GM18951 (cell line): ENCODE measurements at regions not wholly inside any gene's neighbourhood (a gene's known extent, or its start where the extent isn't known, plus 50 kb on each side); places are given as distances from the start of the nearest gene placed in this dataset.
"Not testable (repeated sequence)": the region's sequence is repeated elsewhere in the genome, so short reads cannot be mapped to it uniquely, and the experiment has no call there.

ENCODE experiments used
- POLR2A ChIP-seq: IDR thresholded peaks from 4 replicates; pipeline ENCODE4 v1.6.1; 2011; ENCODE audit warnings: mild to moderate bottlenecking; ENCODE audit not compliant: insufficient read length, insufficient read depth; ENCODE audit errors: extremely low read depth
- in situ Hi-C: fragments of 300-500 bp; cut with MboI; formaldehyde crosslinking; loops from one replicate; pipeline ENCODE4 v1.12.0; 2022; ENCODE audit warnings: low sequenced_read_pairs, mixed read lengths, inconsistent platforms; ENCODE audit not compliant: unreplicated experiment

DNA sequence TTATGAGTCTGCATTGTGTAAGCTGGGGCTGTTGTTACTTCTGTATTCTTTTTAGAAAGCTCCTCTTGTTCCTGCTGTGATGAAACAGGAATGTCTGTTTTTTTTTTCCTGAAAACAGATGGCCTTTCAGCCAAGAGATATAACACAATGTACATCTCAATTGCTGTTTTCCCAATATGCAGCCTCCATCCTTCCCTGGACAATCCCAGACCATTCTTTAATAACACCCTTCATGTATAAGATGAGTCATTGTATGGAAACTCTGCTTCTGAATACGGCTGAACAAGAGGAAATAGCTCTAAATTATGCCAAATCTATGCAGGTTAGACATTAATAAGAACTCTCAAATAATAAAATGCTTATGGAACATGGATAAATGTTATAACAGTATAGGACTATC is 60.2 kb upstream of the LRRC4C start:
- no peak for TF ChIP-seq POLR2A
- in situ Hi-C loops, result no loop called here

DNA sequence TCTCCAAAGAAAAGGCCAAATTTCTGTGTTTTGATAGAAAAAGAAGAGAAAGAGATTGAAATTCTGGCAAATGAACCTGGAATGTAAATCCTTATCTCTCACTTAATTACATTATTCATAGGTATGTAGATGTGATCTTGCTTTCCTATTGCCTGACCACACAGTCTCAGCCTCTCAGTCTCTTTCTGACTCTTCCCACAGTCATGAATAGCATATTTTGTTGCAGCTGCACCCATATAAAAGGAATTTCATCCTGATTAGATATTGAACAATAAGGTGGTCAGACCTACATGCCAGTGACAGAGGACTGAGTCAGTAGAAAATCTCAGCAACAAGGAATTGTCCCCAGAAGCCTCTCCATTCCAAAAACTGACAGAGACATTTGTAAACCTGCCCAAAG is 62.9 kb upstream of the LRRC4C start:
- in situ Hi-C loops, result no loop called here
- TF ChIP-seq POLR2A, result no peak

- no peak for TF ChIP-seq POLR2A
- in situ Hi-C loops, result no loop called here
These were observed 63.6 kb upstream of the LRRC4C start for GRCh38 chr11:41522899-41523672.

- in situ Hi-C loops, result no loop called here
- no peak for TF ChIP-seq POLR2A
These were observed 68.1 kb upstream of the LRRC4C start for GRCh38 chr11:41527530-41527929.

DNA sequence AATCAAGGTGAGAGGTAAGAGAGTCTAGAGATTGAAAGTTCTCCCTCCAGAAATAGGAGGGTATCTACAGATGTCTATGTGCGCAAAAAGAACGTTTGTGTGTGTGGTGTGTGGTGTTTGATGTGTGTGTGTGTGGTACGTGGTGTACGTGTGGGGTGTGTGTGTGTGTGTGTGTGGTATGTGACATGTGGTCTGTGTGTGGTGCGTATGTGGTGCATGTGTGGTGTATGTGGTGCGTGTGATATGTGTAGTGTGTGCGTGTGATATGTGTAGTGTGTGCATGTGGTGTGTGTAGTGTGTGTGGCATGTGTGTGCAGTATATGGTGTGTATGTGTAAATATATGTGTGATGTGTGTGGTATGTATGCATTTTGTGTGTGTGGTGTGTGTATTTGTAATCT is 73.0 kb upstream of the LRRC4C start:
- in situ Hi-C loops, result no loop called here
- TF ChIP-seq POLR2A, result no peak

DNA sequence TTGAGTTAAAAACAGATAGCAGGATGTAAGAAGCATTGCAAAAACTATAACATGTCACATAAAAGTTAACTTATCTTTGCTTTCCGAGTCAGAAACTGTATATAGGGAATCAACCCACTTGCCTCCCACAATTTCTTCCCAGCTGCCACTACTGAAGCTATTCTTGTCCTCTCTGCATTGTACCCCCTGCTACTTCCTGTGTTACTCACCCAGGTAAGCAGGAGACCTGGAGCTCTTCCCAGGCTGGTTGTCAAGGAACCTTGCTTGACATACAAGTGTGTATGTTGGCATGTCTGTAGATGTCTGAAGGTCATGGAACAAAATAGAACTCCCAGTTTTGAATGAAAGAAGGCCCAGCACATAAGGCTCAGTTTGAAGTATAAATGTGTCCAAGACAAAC is 74.3 kb upstream of the LRRC4C start:
- TF ChIP-seq POLR2A, result no peak
- in situ Hi-C loops, result no loop called here

DNA sequence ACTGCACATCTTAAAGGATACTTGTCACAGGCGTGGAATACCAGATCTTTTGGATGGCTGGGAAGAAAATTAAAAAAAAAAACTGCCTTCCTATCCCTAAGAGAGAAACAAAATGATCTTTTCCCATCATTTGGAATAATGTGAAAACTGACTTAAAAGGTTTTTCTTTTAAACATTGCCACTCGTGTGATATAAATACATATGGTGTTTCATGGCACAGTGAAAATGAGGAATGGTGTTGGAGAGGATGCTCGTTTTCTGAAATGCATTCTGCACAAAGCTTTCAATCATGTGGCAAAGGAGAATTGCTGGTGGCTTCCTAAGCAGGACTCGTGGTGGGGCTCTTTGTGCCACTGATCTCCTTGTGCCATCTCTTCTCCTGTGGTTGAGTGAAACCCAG is 74.9 kb upstream of the LRRC4C start:
- in situ Hi-C loops, result no loop called here
- no peak for TF ChIP-seq POLR2A

GRCh38 chr11:41534861-41535260 is 75.4 kb upstream of the LRRC4C start:
- in situ Hi-C loops, result no loop called here

GRCh38 chr11:41536021-41536568 is 76.6 kb upstream of the LRRC4C start:
- TF ChIP-seq POLR2A, result no peak
- in situ Hi-C loops, result no loop called here

More at GRCh38 chr11:41534861-41535260, 75.4 kb upstream of the LRRC4C start:
- no peak for TF ChIP-seq POLR2A

DNA sequence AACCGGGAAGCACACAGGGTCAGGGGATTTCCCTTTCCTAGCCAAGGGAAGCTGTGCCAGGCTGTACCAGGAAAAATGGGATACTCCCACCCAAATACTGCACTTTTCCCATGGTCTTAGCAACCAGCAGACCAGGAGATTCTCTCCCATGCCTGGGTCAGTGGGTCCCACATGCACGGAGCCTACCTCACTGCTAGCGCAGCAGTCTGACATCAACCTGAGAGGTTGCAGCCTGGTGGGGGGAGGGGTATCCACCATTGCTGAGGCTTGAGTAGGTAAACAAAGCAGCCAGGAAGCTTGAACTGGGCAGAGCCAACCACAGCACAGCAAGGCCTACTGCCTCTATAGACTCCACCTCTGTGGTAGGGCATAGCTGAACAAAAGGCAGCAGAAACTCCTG is 85.5 kb upstream of the LRRC4C start:
- in situ Hi-C loops, result not testable (repeated sequence)

DNA sequence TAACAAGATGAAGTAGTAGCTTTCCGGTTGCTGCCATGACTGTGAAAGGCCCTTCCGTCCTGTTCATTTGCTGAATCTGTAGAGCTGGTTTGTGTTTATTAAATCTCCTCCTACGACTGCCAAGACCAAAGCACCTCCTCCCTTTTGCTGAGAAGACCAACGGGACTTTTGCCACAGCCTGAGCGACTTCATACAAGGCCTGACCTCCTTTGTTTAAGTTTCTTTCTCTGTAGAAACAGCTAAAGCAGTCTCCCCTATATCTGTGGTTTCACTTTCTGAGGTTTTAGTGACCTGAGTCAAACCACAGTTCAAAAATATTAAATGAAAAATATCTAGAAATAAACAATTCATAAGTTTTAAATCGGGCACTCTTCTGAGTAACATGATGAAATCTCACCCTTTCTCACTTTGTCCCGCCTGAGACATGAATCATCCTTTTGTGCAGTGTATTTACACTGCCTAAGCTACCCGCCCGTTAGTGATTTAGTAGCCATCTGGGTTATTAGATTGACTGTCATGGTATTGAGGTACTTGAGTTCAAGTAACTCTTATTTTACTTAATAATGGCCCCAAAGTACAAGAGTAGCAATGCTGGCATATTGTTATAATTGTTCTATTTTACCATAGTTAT is 119.1 kb upstream of the LRRC4C start:
- in situ Hi-C loops, result no loop called here

DNA sequence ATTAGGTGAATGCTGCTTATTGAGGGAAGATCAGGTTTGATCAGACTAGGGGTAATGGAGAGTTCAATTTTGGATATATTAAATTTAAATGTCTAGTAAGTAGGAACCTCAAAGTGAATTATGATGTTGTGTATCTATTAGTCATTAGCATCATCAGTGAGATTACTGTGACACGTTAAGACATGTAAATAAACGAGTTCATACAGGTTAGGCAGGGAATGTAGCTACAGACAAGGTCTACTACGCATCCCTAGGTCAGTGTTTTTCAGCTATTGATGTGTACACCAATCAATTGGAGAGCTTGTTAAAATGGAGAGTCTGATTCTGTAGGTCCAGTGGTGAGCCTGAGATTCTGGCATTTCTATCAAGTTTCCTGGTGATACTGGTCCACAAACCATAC is 120.1 kb upstream of the LRRC4C start:
- no peak for TF ChIP-seq POLR2A
- in situ Hi-C loops, result no loop called here

More for the DNA sequence above, 119.1 kb upstream of the LRRC4C start:
- no peak for TF ChIP-seq POLR2A

- TF ChIP-seq POLR2A, result no peak
- in situ Hi-C loops, result no loop called here
These were observed 150.1 kb upstream of the LRRC4C start for GRCh38 chr11:41609511-41609910.

GRCh38 chr11:41612415-41612814 is 153.0 kb upstream of the LRRC4C start:
- no peak for TF ChIP-seq POLR2A
- in situ Hi-C loops, result no loop called here
